HL-60 (cell line): ENCODE measurements at regions not wholly inside any gene's neighbourhood (a gene's known extent, or its start where the extent isn't known, plus 50 kb on each side); places are given as distances from the start of the nearest gene placed in this dataset.

Experiments used
- GABPA ChIP-seq: IDR thresholded peaks from 2 replicates; pipeline ENCODE4 v1.6.1; 2012; ENCODE audit warnings: low read depth
- POLR2AphosphoS5 ChIP-seq: IDR thresholded peaks from 2 replicates; pipeline ENCODE4 v1.6.1; 2012; ENCODE audit warnings: low read depth
- TF ChIP-seq, protein P1 (sequence below): IDR thresholded peaks from one replicate; pipeline ENCODE4 v1.5.1; 2011; ENCODE audit warnings: low read length, control low read depth, inconsistent platforms; ENCODE audit not compliant: insufficient read depth

DNA sequence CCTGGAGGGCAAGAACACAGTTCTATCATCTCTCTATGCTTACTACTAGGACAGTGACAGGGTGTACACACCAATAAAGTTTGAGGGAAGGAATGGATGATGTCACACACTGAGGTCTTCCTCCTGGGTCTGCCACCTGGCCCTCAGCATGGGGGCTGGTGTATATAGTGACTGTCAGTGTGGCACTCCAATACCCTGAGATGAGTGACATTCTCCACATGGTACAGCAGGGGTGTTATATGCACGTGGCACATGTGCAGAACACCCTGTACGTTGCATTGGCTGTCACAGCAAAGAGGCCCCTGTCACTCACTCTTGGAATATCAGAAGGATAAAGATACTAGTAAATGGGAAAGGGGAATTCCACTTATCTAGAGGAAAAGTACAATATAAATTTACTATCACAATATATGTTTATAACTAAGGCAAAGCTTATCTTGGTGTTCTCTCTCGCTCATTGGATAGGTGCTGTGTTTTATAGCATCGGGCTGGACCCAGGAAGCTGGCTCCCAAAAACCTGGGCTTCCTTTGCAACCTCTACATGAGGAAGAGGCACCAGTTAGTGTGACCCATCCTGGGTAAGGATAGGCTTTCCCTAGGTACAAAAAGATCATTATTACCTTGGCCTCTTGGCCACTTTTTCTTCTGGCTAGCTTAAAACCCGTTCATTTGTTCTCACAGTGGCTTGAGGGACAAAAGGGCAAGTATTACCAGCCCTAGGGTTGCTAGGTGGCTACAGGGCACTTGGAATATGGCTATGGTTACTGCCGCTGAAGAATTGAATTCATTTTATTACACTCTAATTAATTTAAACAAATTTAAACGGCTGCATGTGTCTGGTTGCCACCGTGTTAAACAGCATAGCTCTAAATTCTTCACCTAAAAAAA, 54.8 kb upstream of the HES1 start:
- TF ChIP-seq POLR2AphosphoS5 (no peak), GABPA (no peak)
- TF ChIP-seq, protein P1, sequence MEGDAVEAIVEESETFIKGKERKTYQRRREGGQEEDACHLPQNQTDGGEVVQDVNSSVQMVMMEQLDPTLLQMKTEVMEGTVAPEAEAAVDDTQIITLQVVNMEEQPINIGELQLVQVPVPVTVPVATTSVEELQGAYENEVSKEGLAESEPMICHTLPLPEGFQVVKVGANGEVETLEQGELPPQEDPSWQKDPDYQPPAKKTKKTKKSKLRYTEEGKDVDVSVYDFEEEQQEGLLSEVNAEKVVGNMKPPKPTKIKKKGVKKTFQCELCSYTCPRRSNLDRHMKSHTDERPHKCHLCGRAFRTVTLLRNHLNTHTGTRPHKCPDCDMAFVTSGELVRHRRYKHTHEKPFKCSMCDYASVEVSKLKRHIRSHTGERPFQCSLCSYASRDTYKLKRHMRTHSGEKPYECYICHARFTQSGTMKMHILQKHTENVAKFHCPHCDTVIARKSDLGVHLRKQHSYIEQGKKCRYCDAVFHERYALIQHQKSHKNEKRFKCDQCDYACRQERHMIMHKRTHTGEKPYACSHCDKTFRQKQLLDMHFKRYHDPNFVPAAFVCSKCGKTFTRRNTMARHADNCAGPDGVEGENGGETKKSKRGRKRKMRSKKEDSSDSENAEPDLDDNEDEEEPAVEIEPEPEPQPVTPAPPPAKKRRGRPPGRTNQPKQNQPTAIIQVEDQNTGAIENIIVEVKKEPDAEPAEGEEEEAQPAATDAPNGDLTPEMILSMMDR = no peak
